Fibroblast of pulmonary artery (primary cell): ENCODE measurements at regions not wholly inside any gene's neighbourhood (a gene's known extent, or its start where the extent isn't known, plus 50 kb on each side); places are given as distances from the start of the nearest gene placed in this dataset.
"Not testable (repeated sequence)": the region's sequence is repeated elsewhere in the genome, so short reads cannot be mapped to it uniquely, and the experiment has no call there.

ENCODE experiments used
- DNase-seq: peaks from one replicate; pipeline ENCODE4 v3.0.0-alpha.2; 2010; ENCODE audit warnings: low read depth
- H3K4me3 ChIP-seq: replicated peaks from 2 replicates; pipeline ENCODE4 v1.5.1; 2011; ENCODE audit warnings: low read depth, mild to moderate bottlenecking, control low read depth, low read length, moderate library complexity
- TF ChIP-seq, protein P1 (sequence below): IDR thresholded peaks from 2 replicates; pipeline ENCODE4 v1.5.1; 2011; ENCODE audit warnings: mild to moderate bottlenecking, control low read depth, low read length, inconsistent platforms; ENCODE audit errors: missing control alignments

DNA sequence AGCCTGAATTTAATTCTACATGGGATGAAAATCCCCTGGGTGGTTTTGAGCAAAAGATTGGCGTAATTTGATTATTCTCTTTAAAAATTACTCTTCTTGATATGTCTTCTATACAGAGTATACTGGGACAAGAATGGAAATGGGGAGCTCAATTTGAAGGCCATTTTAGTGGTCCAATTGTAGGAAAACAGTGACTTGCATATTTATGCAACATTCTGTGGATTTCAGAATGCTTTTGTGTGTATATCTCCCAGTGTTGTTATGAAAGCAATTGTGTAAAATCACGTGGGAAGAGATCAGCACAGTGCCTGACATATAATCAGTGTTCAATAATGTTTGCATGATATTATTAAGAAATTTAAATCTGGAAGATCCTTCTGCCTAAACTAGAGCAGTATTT, 575.9 kb upstream of the PBX1 start:
- no peak overlapping the region for H3K4me3 ChIP-seq
- TF ChIP-seq, protein P1, sequence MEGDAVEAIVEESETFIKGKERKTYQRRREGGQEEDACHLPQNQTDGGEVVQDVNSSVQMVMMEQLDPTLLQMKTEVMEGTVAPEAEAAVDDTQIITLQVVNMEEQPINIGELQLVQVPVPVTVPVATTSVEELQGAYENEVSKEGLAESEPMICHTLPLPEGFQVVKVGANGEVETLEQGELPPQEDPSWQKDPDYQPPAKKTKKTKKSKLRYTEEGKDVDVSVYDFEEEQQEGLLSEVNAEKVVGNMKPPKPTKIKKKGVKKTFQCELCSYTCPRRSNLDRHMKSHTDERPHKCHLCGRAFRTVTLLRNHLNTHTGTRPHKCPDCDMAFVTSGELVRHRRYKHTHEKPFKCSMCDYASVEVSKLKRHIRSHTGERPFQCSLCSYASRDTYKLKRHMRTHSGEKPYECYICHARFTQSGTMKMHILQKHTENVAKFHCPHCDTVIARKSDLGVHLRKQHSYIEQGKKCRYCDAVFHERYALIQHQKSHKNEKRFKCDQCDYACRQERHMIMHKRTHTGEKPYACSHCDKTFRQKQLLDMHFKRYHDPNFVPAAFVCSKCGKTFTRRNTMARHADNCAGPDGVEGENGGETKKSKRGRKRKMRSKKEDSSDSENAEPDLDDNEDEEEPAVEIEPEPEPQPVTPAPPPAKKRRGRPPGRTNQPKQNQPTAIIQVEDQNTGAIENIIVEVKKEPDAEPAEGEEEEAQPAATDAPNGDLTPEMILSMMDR, result no peak
- no peak for DNase-seq

DNA sequence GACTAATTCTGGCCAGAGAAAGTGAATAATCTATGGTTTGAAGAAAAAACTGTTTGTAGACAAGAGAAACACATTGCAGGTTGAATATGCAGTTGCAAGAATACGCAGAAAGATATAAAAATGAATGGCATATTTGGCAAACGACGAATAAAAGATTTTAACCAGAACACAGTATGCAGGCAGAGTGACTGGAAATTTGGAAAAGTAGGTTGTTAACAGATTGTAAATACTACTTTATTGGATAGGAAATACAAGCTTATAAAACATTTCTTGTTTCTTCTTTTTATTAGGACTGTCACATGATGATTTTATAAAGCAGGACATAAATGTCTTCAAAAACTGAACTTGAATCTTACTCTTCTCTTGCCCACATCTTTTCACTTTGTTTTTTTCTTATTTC, 573.3 kb upstream of the PBX1 start:
- no peak overlapping the region for H3K4me3 ChIP-seq
- TF ChIP-seq, protein P1, result no peak
- no peak for DNase-seq

DNA sequence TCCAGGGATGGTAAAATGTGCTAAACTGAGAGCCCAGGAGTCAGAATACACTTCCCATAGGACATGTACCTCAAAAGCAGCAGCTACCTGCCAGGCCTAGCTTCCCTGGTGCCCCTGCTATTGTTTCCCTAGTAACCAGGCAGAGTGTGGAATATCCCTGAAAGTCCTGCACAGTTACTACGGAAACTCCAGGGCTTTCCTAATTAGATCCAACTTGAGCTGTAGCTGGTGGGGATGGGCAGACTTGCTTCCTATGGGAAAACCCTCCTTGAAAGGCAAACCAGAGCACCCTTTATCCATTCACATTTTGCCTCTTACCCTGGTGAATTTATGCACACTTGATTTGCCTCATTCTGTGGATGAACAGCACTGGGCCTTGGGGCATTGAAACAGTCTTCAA, 559.9 kb upstream of the PBX1 start:
- H3K4me3 ChIP-seq, result no peak overlapping the region
- TF ChIP-seq, protein P1, result no peak
- no peak for DNase-seq

DNA sequence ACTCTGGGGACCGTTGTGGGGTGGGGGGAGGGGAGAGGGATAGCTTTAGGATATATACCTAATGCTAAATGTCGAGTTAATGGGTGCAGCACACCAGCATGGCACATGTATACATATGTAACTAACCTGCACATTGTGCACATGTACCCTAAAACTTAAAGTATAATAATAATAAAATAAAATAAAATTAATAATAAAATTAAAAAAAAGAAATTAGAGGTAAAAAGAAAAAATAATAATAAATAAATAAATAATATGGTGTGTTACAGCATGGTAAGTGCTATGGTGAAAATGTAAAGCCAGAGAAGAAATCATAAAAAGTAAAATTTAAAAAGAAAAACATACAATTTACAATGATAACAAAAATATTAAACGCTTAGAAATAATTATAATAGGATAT, 552.8 kb upstream of the PBX1 start:
- not testable (repeated sequence) for DNase-seq, H3K4me3 ChIP-seq

DNA sequence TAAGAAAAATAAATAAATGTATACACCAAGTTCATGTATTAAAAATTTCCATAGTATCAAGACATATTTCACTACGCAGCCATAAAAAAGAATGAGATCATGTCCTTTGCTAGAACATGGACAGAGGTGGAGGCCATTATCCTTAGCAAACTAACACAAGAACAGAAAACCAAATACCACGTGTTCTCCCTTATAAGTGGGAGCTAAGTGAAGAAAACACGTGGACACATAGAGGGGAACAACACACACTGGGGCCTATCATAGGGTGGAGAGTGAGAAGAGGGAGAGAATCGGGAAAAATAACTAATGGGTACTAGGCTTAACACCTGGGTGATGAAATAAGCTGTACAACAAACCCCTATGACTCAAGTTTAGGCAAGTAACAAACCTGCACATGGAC, 552.4 kb upstream of the PBX1 start:
- DNase-seq, result no peak
- TF ChIP-seq, protein P1, result no peak
- H3K4me3 ChIP-seq, result no peak overlapping the region

DNA sequence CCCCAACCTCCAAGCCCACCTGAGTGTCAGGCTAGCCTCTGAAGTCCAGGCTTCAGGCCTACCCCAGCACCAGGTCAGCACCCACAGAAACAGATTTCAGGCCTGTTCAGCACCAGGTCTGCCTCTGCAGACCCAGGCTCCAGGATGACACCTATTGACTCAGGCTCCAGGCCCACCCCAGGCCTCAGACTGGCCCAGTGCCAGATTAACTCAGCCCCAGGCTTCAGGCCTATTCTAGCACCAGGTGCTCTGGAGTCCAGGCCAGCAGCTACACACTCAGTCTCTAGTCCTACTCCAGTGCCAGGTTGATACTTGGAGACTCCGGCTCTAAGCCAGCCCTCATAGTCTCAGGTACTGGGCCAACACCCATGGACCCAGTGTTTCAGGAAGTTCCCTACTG, 541.7 kb upstream of the PBX1 start:
- TF ChIP-seq, protein P1, result no peak
- H3K4me3 ChIP-seq, result no peak overlapping the region
- no peak for DNase-seq

DNA sequence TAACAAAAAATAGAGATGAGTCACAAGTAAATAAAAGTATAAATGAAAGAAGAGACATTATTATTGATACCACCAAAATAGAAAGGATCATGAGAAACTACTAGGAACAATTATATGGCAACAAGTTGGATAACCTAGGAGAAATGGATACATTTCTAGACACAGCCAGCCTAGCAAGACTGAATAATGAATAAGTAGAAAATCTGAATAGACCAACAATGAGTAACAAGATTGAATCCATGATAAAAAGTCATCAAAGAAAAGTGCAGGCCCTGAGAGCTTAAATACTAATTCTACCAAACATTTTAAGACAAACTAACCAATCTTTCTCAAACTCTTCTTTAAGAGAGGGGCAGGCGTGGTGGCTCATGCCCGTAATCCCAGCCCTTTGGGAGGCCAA, 538.6 kb upstream of the PBX1 start:
- no peak for DNase-seq
- TF ChIP-seq, protein P1, result no peak
- H3K4me3 ChIP-seq, result no peak overlapping the region

DNA sequence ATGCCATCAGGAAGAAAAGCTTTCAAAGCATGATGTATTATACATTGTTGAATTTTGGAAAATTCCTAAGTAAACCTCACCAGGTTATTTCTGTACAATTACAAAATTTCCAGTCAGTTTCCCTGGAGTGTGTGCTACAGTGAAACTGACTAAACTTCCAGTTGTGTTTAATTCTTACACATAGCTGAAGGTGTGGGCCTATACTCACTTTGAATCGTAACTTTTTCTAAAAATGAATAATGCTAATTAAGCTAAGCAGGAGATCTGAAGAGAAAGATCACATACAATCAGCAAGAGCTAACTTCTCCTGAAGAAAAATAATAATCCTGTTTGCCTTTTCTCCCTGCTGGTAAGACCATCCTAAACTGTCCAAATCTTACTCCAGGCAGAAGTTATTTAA, 537.2 kb upstream of the PBX1 start:
- TF ChIP-seq, protein P1, result no peak
- no peak overlapping the region for H3K4me3 ChIP-seq
- DNase-seq, result no peak
